ENCODE measurements at regions not wholly inside any gene's neighbourhood (a gene's known extent, or its start where the extent isn't known, plus 50 kb on each side); places are given as distances from the start of the nearest gene placed in this dataset.

DNA sequence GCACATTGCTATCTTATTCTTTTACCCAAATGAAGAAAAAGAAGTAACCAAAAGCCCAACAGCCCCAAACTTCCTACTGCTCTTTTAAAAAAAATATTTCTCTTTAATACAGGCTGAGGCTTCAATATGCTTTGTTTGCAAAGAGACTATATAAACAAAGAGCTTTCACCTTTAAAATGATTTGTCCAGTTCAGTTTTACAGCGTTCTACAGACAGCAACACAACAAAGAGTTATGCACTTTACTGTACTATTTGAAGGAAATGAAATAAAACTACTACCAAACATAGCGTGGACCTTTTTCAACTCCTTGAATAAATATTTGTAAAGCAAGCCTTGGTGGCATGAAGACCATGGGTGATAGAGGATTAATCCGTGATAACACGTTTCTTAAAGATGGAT lies 151.2 kb downstream of the FGF9 start:
- no peak for DNase-seq

DNA sequence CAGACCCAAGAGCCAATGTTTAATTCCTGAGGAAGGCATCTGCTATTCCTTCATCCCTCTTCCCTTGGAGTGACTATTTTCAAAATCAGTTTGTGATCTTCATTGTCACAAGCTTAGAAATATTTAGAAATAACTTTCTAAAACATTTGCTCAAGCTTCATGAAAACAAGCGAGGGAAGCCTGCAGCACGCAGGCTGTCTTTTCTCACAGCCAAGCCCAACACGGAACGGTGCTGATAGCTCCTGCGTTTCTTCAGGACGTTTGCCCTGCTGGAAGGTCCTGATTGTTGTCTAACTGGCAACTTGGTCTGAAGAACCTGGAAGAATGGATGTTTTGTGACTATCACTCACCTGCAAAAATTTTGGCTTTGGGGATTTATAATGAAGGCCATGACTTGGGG lies 152.5 kb downstream of the FGF9 start:
- no peak for DNase-seq

DNA sequence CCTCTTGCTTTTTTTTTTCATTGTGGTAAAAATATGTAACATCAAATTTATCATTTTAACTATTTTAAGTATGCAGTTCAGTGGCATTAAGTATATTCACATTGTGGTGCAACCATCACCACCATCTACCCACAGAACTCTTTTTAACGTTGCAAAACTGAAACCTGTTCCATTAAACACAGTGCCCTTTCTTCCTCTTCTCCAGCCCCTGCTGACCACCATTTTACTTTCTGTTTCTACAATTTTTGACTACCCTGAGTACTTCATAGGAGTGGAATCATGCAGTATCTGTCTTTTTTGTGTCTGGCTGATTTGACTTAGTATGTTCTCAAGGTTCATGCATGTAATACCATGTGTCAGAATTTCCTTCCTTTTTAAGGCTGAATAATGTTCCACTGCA lies 153.1 kb downstream of the FGF9 start:
- DNase-seq, result no peak

DNA sequence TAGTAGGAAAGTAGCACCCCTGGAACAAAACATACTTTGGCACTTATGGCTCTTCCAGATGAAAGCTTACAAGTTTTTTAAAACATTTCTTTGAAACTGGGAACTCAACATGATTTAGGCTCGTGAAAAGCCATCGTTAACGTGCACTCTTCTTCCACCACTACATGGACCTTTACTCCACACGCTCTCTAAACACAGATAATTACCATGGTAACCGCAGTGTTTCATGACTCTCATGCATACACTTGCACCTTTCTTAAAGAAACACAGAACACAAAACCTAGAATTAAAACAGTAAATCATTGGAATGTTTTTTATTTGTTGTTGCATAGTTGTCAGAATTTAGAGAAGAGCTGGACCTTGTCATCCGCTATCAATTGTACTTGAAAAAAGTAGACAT lies 154.3 kb downstream of the FGF9 start:
- no peak for DNase-seq

DNA sequence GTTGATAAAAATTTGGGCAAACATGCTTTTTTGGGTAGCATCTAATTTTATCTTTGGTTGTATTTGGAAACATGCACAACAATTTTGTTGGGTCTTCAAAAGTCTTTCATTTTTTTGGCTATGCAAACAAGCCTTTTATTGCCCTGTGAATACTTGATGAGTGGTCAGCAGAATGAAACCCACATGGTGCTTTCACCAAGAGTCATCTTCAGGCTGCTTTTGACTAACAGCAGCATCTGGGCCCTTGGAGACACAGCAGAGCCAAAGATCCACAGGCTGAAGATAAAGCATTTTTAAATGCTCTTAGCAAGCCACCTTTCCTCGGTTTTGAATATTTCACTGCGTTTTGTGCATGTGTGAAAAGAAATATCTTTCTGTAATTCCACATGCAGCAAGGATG lies 154.9 kb downstream of the FGF9 start:
- no peak for DNase-seq

DNA sequence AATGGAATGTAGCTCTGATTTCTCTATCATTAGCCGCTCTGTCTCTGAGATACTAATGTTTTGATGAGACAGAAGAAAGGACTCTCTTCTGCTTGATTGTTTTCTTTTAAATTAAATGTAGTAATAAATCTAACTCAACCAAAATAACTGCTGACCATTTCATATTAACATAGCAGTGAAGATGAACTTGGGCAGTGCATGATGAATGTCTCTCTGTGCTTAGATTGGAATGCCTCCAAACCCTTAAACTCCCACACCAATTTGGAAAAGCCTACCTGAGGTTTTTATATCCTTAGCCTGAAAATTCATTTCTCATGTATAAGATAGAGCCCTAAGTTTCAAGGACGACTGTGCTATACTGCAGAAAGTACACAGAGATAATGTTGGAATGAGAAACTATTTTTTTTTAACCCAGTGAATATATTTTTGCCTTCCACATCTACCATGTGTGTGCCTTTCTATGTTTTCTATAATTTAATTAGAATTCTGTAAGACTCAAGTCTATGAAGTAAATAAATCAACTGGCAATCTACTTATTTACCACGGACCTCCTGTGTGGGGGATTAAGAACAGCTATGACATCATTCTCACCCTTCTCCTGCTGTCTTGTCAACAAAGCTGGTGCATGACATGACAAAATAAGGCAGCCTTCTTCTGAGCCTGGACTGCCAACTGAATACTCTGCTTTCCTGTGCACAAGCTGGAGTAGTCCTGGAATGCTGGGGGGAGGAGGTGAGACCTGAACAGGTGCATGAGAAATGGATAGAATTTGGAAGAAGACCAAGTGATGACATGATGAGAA lies 155.5 kb downstream of the FGF9 start:
- DNase-seq, result no peak

DNA sequence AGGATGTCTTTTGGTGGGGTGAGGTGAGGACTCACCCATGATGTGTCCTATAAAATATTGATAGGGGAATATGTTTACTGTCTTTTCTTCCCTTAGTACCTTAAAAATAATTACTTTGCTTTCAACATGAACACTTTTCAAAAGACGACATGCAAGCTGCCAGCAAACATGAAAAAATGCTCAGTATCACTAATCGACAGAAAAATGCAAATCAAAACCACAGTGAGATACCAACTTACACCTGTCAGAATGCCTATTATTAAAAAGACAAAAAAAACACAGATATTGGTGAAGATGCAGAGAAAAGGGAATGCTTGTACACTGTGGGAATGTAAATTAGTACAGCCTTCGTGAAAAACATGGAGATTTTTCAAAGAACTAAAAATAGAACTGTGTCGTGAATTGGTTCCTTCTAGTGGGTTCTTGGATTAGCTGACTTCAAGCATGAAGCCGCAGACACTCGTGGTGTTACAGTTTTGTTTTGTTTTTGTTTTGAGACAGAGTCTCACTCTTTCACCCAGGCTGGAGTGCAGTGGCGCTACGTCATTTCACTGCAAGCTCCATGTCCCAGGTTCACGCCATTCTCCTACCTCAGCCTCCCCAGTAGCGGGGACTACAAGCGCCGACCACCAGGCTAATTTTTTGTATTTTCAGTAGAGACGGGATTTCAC lies 160.9 kb downstream of the FGF9 start:
- no peak for DNase-seq

DNA sequence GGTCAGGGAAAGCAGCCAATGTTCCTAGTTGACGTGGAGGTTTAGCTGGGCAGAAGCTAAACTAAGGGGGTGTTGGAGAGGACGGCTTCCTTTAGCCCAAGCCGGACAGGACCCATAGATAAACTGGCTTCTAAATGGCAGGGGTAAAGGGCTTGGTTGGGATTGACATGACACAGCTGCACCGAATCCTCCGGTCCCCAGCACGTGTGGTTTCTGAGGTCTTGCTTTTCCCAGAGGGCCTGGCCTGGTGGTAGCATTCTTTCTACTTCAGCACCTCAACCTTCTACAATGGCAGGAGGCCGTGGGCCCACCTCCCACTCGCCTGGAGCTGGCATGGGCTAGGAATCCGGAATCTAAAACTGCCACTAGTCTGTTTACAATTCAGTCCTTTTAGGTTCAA lies 163.0 kb downstream of the FGF9 start:
- DNase-seq, result no peak

DNA sequence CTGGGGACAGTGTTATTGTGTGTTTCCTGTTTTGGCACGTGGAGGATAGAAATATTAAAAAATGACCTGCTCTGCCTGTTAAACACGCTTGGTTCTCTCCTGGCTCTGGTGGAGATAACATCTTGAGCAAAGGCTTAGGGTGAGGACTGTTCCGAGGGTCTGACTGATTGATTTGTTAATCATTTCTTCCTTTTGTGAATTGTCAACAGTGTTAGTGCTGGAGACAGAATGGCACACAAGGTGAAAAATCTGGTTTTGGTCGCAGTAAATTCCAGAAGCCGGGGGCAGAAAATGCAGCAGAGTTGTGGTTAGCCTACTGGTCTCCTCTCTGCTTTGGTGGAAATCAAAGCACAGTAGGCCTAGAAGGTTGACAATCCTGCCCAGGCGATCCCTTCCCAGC lies 163.6 kb downstream of the FGF9 start:
- DNase-seq, result no peak

DNA sequence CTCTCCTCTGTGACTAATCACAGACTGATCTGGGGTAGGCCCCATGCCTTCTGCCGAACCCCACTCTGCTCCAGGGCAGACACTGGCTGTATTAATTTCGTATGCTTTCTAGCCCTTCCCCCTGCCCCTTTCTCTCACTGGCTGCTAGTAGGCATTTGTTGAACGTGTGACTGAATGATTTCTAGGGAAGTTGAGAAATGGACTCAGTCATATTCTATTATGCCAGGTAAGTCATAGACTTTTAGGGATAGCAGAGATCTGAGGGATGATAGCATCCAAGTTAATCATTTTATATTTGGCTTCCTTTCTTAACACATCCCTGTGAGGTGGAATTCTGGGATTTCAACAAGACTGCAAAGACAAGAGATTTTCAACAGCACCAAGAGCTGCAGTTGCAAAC lies 166.4 kb downstream of the FGF9 start:
- no peak for DNase-seq

DNA sequence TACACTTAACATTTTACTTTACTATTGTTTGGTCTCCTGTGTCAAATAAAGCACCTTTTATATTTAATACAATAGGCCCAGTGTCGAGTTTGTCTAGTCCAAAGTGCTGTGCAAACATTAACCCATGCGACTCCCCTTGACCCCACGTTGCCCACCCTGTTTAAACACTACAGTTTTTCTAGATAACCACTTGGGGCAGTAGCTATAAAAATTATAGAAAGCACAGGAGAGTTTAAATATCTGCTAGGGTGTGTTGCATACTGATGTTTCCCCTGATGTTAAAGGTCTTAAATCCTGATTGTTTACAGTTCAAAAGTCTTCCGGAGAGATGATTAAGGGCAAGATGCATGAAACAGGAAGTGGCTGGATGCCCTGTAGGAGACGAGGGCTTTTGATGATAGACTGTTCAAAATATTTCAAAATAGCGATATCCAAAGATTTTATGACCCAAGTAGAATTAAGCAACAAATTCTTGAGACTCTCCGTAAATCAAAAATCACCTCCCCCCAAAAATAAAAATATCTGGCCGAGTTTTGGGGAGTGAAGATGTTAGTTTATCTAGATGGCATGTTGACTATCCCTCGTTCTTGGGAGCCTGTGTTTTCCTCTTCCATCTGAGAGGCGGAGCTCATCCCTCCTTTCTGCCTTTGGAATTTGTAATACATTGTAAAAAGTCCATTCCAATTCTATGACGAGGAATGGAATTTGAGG lies 167.1 kb downstream of the FGF9 start:
- DNase-seq, result peak; percentile 97

DNA sequence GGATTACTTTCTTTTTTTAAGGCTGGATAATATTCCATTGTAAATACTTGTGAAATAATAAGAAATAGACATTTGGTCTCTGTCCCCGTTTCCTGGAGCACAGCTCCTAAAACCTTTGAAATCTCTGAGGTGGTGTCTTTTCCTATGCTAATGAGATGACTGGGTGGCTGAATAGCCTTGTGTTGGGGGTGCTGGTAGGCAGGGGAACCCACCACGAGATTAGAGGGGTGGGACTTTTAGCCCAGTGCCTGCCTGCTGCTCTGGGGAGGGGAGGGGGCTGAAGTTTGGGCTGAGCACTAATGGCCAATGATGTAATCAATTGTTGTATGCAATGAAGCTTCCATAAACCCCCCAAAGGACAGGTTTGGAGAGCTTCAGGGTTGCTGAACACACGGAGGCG lies 175.7 kb downstream of the FGF9 start:
- DNase-seq, result no peak

DNA sequence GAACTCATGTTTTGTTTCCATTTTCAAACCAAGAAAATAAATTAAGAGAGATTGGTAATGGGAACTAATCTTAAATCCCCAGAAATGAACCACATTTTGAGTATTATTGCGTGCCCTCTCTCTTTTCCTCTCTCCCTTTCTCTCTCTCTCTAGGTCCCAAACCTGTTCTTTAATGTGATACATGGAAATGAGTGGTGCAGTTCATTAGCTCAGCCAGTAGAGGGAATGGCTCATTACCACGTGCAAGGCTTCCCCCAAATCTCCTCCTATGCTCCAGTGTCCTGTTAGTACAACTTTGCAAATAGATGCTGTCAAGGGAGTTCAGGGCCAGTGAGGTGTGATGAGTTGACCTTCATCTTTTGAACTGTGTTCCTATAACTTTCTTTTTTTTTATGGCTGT lies 178.4 kb downstream of the FGF9 start:
- peak; percentile 75 for DNase-seq

DNA sequence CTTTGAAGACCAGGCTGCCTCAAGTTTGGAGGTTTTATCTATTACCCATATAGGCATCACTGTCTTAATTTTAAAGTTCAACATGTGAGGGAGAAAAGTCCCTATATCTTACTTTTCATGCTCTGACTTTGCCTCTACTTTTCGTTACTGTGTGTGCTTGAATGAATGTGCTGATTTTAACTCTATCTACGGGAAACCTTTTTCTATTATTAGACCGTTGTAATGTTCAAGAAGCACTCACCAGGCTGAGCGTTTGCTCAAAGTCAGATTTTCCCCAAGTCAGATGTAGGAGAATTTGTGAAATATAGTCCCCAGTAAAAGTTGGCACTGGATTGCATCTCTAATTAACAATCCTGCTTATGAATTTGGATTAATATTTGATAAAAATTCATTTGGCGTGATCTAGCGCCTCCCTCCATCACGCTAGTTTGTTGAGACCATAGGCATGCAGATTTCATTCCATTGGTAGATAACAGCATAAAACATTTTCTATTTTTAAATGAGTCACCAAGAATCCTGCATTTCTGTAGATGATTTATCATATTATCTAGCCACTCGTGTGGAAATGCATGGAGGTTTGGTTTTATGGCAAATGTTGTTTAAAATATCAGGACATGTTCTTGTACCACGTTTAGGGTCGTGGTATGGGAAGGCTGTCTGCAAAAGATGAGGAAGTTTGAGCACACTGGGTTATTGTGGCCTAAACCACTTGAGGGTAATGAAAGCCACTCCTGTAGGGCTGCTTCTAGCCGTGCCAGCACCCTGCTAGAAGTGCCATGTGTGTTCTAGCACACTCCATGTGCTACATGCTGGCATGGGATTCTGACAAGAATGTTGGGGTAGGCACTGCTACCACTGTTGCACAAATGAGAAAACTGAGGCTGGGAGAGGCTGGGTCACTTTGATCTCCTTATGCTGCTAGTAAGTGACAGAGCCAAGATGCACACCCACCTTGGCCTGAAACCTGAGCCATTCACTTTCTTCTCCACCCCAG lies 179.4 kb downstream of the FGF9 start:
- no peak for DNase-seq

DNA sequence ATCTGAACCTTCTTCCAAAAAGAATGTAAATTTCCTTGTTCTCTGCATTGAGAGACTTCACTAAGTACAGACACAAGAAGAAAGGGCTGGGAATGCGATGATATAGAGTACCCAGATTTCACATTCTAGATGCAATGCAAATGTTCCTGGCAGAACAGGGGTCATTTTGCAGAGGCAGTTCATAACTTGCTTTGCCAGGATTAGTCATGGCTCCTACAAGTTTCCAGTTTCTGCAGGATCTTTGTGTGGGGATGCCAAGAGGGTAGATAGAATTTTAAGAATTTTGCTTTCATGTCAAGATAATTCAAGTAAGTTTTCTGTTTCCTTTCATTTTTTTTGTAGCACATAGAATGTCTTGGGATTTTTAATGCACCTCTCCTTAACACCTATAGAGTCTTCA lies 181.2 kb downstream of the FGF9 start:
- DNase-seq, result no peak

DNA sequence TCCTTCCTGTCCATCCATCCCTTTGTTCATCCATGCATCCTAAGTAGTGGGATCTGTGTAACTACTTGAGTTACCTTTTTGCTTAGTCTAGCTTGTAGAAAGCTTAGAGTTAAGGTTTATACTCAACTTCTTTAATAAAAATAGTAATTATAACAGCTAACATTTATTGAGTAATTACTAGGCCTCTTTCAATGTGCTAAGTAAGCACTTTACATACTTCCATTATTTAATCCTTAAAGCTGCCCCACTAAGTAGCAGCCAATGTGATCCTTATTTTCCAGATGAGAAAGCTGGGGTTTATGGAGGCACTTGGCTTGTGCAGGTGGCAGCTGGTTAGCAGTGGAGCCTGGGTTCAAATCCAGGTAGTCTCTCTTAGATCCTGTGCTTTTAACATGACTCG lies 182.9 kb downstream of the FGF9 start:
- DNase-seq, result no peak

DNA sequence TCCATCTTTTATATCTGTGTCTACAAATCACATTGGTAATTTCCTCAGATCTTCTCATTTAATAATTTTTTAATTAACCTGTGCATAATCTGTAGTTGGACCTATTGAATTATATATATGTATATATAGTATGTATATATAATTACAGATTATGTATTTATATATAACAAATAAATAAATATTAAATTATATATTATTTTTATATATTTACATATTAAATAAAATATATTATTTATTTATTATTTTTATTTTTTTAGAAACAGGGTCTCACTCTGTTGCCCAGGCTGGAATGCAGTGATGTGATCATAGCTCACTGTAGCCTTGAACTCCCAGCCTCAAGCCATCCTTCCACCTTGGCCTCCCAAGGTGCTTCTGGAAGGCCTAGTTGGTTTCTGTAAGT lies 197.9 kb downstream of the FGF9 start:
- no peak for DNase-seq

DNA sequence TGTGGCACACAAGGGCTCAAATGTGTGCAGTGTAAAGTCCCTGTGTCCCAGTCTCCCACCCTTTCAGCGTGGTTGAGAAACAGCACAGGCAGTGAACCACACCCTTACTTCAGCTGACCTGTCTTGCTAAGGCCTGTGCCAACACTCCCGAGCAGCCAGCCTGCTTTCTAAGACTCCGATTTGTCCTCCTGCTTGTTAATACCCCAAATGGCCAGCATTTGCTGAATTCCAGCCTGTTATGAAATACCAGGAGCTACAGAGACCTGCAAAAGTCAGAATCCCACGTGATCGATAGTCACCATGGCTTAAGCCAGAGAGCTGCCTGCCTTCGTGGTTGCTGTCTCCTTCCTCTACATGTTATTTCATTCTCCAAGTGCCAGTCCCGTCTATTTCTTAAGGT lies 200.5 kb downstream of the FGF9 start:
- no peak for DNase-seq

DNA sequence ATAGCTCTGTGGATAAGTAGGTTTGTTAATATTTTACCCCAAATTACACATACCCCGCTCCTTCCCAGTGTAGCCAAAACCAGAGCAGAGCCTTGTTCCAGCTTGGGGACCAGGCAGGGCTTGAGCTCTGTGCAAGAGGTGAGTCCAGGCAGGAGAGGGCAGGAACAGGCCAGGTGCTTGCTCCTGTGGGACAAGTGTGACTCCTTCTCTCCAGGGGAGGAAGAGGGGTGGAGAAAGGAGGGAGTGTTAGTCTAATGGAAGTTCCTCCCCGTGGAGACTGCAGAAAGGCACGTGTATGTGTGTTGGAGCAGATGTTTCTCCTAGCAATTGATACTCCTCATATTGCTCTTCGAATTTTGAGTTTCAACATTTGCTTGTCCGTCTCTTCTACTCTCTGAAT lies 201.0 kb downstream of the FGF9 start:
- no peak for DNase-seq

DNA sequence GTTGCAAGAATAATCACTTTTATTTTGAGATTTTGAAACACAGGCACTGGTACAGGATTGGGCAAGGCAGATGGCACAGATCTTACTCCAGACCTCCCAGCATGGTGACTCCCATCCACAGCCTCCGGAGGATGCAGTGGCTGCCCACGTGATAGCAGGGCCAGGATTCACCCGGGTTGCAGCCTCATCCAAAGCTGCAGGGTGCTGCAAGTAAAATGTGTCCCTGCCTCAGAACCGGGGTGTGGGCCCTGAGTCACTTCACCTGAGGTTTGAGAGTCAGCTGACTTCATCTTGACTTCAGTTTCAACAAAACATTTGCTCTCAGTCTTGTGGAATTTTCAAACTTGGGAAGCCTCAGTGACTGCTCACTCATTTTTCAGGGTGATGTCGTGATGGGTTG lies 201.9 kb downstream of the FGF9 start:
- no peak for DNase-seq

DNA sequence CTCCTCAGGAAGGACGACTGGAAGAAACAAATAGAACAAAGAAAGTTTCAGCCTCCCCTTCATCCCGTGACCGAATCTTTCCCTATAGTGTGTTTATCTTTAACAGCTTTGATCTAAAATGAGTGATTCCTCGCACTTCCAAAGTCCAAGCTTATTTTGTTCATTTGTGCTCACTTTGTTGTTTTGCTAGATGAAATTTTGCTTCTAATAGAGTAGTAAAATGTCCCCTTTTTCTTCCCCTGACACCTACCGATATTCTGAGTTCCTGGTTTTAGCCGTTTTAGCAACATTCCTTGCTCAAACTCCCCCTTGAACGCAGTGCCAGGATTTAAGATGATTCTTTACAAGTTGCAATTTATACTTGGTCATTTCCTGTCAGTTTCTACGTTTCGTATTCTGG lies 204.2 kb downstream of the FGF9 start:
- DNase-seq, result no peak

DNA sequence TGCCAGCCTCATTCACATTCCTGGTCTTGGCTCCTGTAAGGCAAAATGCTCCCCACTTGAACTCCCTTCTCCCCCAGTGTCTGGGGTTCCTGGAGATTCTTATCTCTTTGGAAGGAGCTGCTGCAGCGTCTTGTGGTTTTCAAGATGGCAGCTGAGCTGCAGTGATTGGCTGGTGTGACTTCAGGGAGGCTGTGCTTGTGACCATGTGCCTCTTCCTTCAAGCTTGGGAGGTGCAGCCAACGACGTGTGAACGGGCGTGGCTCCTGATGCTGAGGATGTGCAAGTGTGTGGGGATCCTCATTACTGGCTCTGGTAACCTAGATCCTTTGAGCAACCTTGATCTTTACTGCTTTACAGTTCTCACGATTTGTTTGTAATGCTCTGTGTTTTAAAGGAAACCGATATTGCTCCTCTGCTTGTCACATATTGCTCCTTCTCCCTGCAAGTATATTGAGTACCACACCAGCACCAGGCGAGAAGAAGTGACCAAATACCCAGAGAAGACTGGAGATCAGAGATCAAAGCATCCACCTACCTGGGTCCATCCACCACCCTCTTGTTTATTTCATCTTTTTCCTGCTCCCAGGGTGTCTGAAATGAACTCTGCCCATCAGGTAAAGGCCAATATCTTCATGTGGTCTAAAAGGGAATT lies 208.5 kb downstream of the FGF9 start:
- no peak for DNase-seq

Data from NCI-H748 treated with DMSO at 0.1 percent for 48 hours (cell line).